ENCODE measurements at regions not wholly inside any gene's neighbourhood (a gene's known extent, or its start where the extent isn't known, plus 50 kb on each side); places are given as distances from the start of the nearest gene placed in this dataset.

- TF ChIP-seq CTCF (IDR thresholded peaks at IDR 0.05): no peak
Observed at GRCh38 chr3:150307311-150308036, 100.6 kb upstream of the TSC22D2 start.

- TF ChIP-seq CTCF (IDR thresholded peaks at IDR 0.05): no peak
Observed at GRCh38 chr3:150306906-150307305, 101.2 kb upstream of the TSC22D2 start.

GRCh38 chr3:150306083-150306482 is 102.0 kb upstream of the TSC22D2 start:
- no peak for TF ChIP-seq CTCF (IDR thresholded peaks at IDR 0.05)

- TF ChIP-seq CTCF (IDR thresholded peaks at IDR 0.05): peak; percentile 30; the same call in 1 of the 2 replicates
Observed at GRCh38 chr3:150303768-150304167, 104.3 kb upstream of the TSC22D2 start.

- TF ChIP-seq CTCF (IDR thresholded peaks at IDR 0.05): no peak
Observed at GRCh38 chr3:150302246-150302645, 105.9 kb upstream of the TSC22D2 start.

GRCh38 chr3:150300852-150301517 is 107.1 kb upstream of the TSC22D2 start:
- no peak for TF ChIP-seq CTCF (IDR thresholded peaks at IDR 0.05)

- TF ChIP-seq CTCF (IDR thresholded peaks at IDR 0.05): no peak
Observed at GRCh38 chr3:150300388-150300787, 107.7 kb upstream of the TSC22D2 start.

Data from LNCAP (cell line).